Progenitor cell of endocrine pancreas (in vitro differentiated cells): ENCODE measurements at regions not wholly inside any gene's neighbourhood (a gene's known extent, or its start where the extent isn't known, plus 50 kb on each side); places are given as distances from the start of the nearest gene placed in this dataset.

ENCODE experiments used
- DNase-seq: peaks from one replicate; pipeline ENCODE4 v3.0.0; 2021; ENCODE audit warnings: low spot score; ENCODE audit not compliant: unreplicated experiment
- H3K27ac Mint-ChIP-seq: 2 replicates; pipeline ENCODE4 v1.8.0; 2021; ENCODE audit warnings: mild to moderate bottlenecking, moderate library complexity, mixed read lengths
- H3K27me3 Mint-ChIP-seq: 2 replicates; pipeline ENCODE4 v1.8.0; 2021; ENCODE audit warnings: mixed read lengths
- H3K36me3 Mint-ChIP-seq: 2 replicates; pipeline ENCODE4 v1.8.0; 2022; ENCODE audit warnings: mixed read lengths; ENCODE audit not compliant: insufficient read depth
- H3K4me1 Mint-ChIP-seq: 2 replicates; pipeline ENCODE4 v1.8.0; 2021; ENCODE audit warnings: low read depth, mixed read lengths
- H3K4me3 Mint-ChIP-seq: 2 replicates; pipeline ENCODE4 v1.8.0; 2021; ENCODE audit warnings: low read depth, mild to moderate bottlenecking, moderate library complexity, mixed read lengths
- H3K9me3 Mint-ChIP-seq: 2 replicates; pipeline ENCODE4 v1.8.0; 2021; ENCODE audit warnings: low read depth, mixed read lengths
- CTCF ChIP-seq: fragments of 200-600 bp; sonication (generic); IDR thresholded peaks from one replicate; pipeline ENCODE4 v1.5.0; 2021; ENCODE audit warnings: antibody characterized with exemption, mild to moderate bottlenecking; ENCODE audit not compliant: unreplicated experiment

GRCh38 chr16:59249011-59249410, 514.9 kb upstream of the GOT2 start:
- Mint-ChIP-seq H3K36me3 (no peaks in the 10 kb centered on the region), H3K27ac (no peak overlapping the region), H3K4me3 (no peak overlapping the region), H3K27me3 (no peaks in the 10 kb centered on the region), H3K9me3 (no peaks in the 10 kb centered on the region), H3K4me1 (peaks cover 2% of the 10 kb centered on the region)
- TF ChIP-seq CTCF, result peak; percentile 38
- no peak for DNase-seq

GRCh38 chr16:59242556-59242955, 508.4 kb upstream of the GOT2 start:
- Mint-ChIP-seq H3K4me3 (no peak overlapping the region), H3K36me3 (no peaks in the 10 kb centered on the region), H3K27me3 (no peaks in the 10 kb centered on the region), H3K9me3 (no peaks in the 10 kb centered on the region), H3K4me1 (peaks cover 6% of the 10 kb centered on the region), H3K27ac (no peak overlapping the region)
- TF ChIP-seq CTCF, result no peak
- DNase-seq, result no peak

- DNase-seq, result no peak
- H3K27ac Mint-ChIP-seq, result no peak overlapping the region
Measured at GRCh38 chr16:59238246-59238645, 504.1 kb upstream of the GOT2 start.

GRCh38 chr16:59236804-59237458, 502.8 kb upstream of the GOT2 start:
- peaks cover 26% of the 10 kb centered on the region for H3K4me1 Mint-ChIP-seq
- no peak overlapping the region for H3K4me3 Mint-ChIP-seq
- peaks cover 6% of the 10 kb centered on the region for H3K9me3 Mint-ChIP-seq
- TF ChIP-seq CTCF, result no peak
- no peaks in the 10 kb centered on the region for H3K36me3 Mint-ChIP-seq
- no peaks in the 10 kb centered on the region for H3K27me3 Mint-ChIP-seq
- no peak overlapping the region for H3K27ac Mint-ChIP-seq
- DNase-seq, result no peak

More at GRCh38 chr16:59238246-59238645, 504.1 kb upstream of the GOT2 start:
- Mint-ChIP-seq H3K4me3 (no peak overlapping the region), H3K9me3 (no peaks in the 10 kb centered on the region), H3K4me1 (peaks cover 22% of the 10 kb centered on the region), H3K27me3 (no peaks in the 10 kb centered on the region), H3K36me3 (no peaks in the 10 kb centered on the region)
- no peak for TF ChIP-seq CTCF

GRCh38 chr16:59224401-59224800, 490.3 kb upstream of the GOT2 start:
- no peak for DNase-seq
- Mint-ChIP-seq H3K27ac (no peak overlapping the region), H3K4me3 (no peak overlapping the region), H3K27me3 (no peaks in the 10 kb centered on the region), H3K9me3 (no peaks in the 10 kb centered on the region), H3K4me1 (peaks cover 17% of the 10 kb centered on the region), H3K36me3 (no peaks in the 10 kb centered on the region)
- no peak for TF ChIP-seq CTCF
